HEK293 (cell line): ENCODE measurements at regions not wholly inside any gene's neighbourhood (a gene's known extent, or its start where the extent isn't known, plus 50 kb on each side); places are given as distances from the start of the nearest gene placed in this dataset.

Experiments used
- CTCF ChIA-PET: fragments of 350-600 bp; formaldehyde crosslinking; extraction: SDS; loops from one replicate; lab custom pipeline; 2021; ENCODE audit warnings: antibody characterized with exemption; lab: Yijun Ruan, JAX
- POLR2A ChIA-PET: fragments of 300-600 bp; formaldehyde crosslinking; extraction: SDS; loops from one replicate; lab custom pipeline; 2020; ENCODE audit warnings: antibody characterized with exemption, inconsistent platforms; lab: Yijun Ruan, JAX
- H3K27ac ChIP-seq: fragments of 200-500 bp; sonication (Bioruptor generic); 2 replicates; pipeline ENCODE4 v1.5.1; 2014; ENCODE audit warnings: low read depth, low read length, control low read depth, inconsistent platforms; ENCODE audit errors: extremely low read depth
- H3K36me3 ChIP-seq, 2 experiments: fragments of 200-500 bp in 1 of 2; sonication (Bioruptor generic) in 1 of 2; 1 replicate in 1 of 2; 2 replicates in 1 of 2; pipeline ENCODE4 v1.5.1; 2014 to 2017; ENCODE audit warnings: inconsistent platforms in 2 of 2, low read length in 2 of 2; ENCODE audit not compliant: control insufficient read depth in 2 of 2, insufficient read depth in 1 of 2
- H3K4me1 ChIP-seq: fragments of 200-500 bp; sonication (Bioruptor generic); 2 replicates; pipeline ENCODE4 v1.5.1; 2014; ENCODE audit warnings: mild to moderate bottlenecking, low read length, inconsistent platforms; ENCODE audit not compliant: control insufficient read depth, insufficient read depth
- H3K4me3 ChIP-seq: 2 replicates; pipeline ENCODE4 v1.5.1; 2011; ENCODE audit warnings: low read depth, mild to moderate bottlenecking, control low read depth, low read length, moderate library complexity
- H3K9me3 ChIP-seq: fragments of 200-500 bp; sonication (Bioruptor generic); 2 replicates; pipeline ENCODE4 v1.5.1; 2014; ENCODE audit warnings: low read depth, low read length, inconsistent platforms; ENCODE audit not compliant: control insufficient read depth, insufficient read depth
- BCL11A ChIP-seq: fragments of 450-650 bp; formaldehyde crosslinking; IDR thresholded peaks from 2 replicates; pipeline ENCODE4 v1.5.1; 2016; ENCODE audit warnings: low read depth, missing biosample characterization, missing genetic modification characterization
- BCL11B ChIP-seq: fragments of 450-650 bp; formaldehyde crosslinking; IDR thresholded peaks from 2 replicates; pipeline ENCODE4 v1.5.1; 2016; ENCODE audit warnings: low read depth, missing biosample characterization, missing genetic modification characterization
- BCL6B ChIP-seq: fragments of 450-650 bp; formaldehyde crosslinking; IDR thresholded peaks from 2 replicates; pipeline ENCODE4 v1.5.1; 2017; ENCODE audit warnings: missing biosample characterization, missing genetic modification characterization
- GLI2 ChIP-seq: fragments of 450-650 bp; formaldehyde crosslinking; IDR thresholded peaks from 2 replicates; pipeline ENCODE4; 2017; ENCODE audit warnings: missing biosample characterization, missing genetic modification characterization, low read depth, borderline replicate concordance
- MEIS1 ChIP-seq: sonication (generic); formaldehyde crosslinking; IDR thresholded peaks from 2 replicates; pipeline ENCODE4 v1.8.1; 2022; ENCODE audit warnings: missing genetic modification reagents, mild to moderate bottlenecking, borderline replicate concordance
- PRDM6 ChIP-seq: fragments of 450-650 bp; formaldehyde crosslinking; IDR thresholded peaks from 2 replicates; pipeline ENCODE4 v1.5.1; 2017; ENCODE audit warnings: missing biosample characterization, missing genetic modification characterization
- SCRT1 ChIP-seq: fragments of 450-650 bp; formaldehyde crosslinking; IDR thresholded peaks from 2 replicates; pipeline ENCODE4 v1.5.1; 2016; ENCODE audit warnings: missing biosample characterization, missing genetic modification characterization, borderline replicate concordance
- SP7 ChIP-seq: fragments of 450-650 bp; formaldehyde crosslinking; IDR thresholded peaks from 2 replicates; pipeline ENCODE4 v1.5.1; 2016; ENCODE audit warnings: missing biosample characterization, missing genetic modification characterization
- TRIM28 ChIP-seq: IDR thresholded peaks from 2 replicates; pipeline ENCODE4 v1.6.1; 2011; ENCODE audit warnings: low read length, control low read depth, borderline replicate concordance
- ZBTB49 ChIP-seq: fragments of 450-650 bp; formaldehyde crosslinking; IDR thresholded peaks from 2 replicates; pipeline ENCODE4 v1.5.1; 2016; ENCODE audit warnings: missing biosample characterization, missing genetic modification characterization, low read depth
- ZNF132 ChIP-seq: fragments of 450-650 bp; formaldehyde crosslinking; IDR thresholded peaks from 2 replicates; pipeline ENCODE4 v1.5.1; 2017; ENCODE audit warnings: missing biosample characterization, missing genetic modification characterization, borderline replicate concordance
- ZNF140 ChIP-seq: fragments of 450-650 bp; formaldehyde crosslinking; IDR thresholded peaks from 2 replicates; pipeline ENCODE4 v1.5.1; 2016; ENCODE audit warnings: missing biosample characterization, missing genetic modification characterization
- ZNF146 ChIP-seq: fragments of 450-650 bp; formaldehyde crosslinking; IDR thresholded peaks from 2 replicates; pipeline ENCODE4 v1.5.1; 2016; ENCODE audit warnings: missing biosample characterization, missing genetic modification characterization
- ZNF169 ChIP-seq: fragments of 450-650 bp; formaldehyde crosslinking; IDR thresholded peaks from 2 replicates; pipeline ENCODE4 v1.5.1; 2016; ENCODE audit warnings: missing biosample characterization, missing genetic modification characterization
- ZNF473 ChIP-seq: fragments of 450-650 bp; formaldehyde crosslinking; IDR thresholded peaks from 2 replicates; pipeline ENCODE4 v1.5.1; 2017; ENCODE audit warnings: missing biosample characterization, missing genetic modification characterization
- ZNF555 ChIP-seq: fragments of 450-650 bp; formaldehyde crosslinking; conservative IDR thresholded peaks from 2 replicates; pipeline ENCODE4 v1.5.1; 2017; ENCODE audit warnings: missing biosample characterization, mild to moderate bottlenecking, missing genetic modification characterization, inconsistent platforms
- ZNF623 ChIP-seq: fragments of 450-650 bp; formaldehyde crosslinking; IDR thresholded peaks from 2 replicates; pipeline ENCODE4 v1.5.1; 2016; ENCODE audit warnings: missing biosample characterization, missing genetic modification characterization
- ZNF658 ChIP-seq: fragments of 450-650 bp; formaldehyde crosslinking; IDR thresholded peaks from 2 replicates; pipeline ENCODE4; 2016; ENCODE audit warnings: missing biosample characterization, missing genetic modification characterization
- ZNF670 ChIP-seq: fragments of 450-650 bp; formaldehyde crosslinking; IDR thresholded peaks from 2 replicates; pipeline ENCODE4 v1.5.1; 2016; ENCODE audit warnings: missing biosample characterization, missing genetic modification characterization, low read depth
- ZNF76 ChIP-seq: fragments of 450-650 bp; formaldehyde crosslinking; IDR thresholded peaks from 2 replicates; pipeline ENCODE4; 2016; ENCODE audit warnings: low read depth, missing biosample characterization, missing genetic modification characterization, borderline replicate concordance
- ZNF768 ChIP-seq: fragments of 450-650 bp; formaldehyde crosslinking; IDR thresholded peaks from 2 replicates; pipeline ENCODE4 v1.5.1; 2018; ENCODE audit warnings: missing biosample characterization, mild to moderate bottlenecking, missing genetic modification characterization
- ZSCAN4 ChIP-seq: fragments of 450-650 bp; formaldehyde crosslinking; IDR thresholded peaks from 2 replicates; pipeline ENCODE4 v1.5.1; 2017; ENCODE audit warnings: missing biosample characterization, missing genetic modification characterization

- H3K9me3 ChIP-seq, result no peaks in the 10 kb centered on the region
- H3K36me3 ChIP-seq, result no peaks in the 10 kb centered on the region
- H3K27ac ChIP-seq, result no peak overlapping the region
- no peak for TF ChIP-seq SCRT1
- TF ChIP-seq ZNF76, result no peak
- TF ChIP-seq ZNF658 (tag by site-specific recombination), result no peak
- TF ChIP-seq ZNF623 (tag by site-specific recombination), result no peak
- TF ChIP-seq ZNF132 (tag by site-specific recombination), result no peak
- no peak for TF ChIP-seq MEIS1 (CRISPR knock-in tag)
- no peak for TF ChIP-seq ZNF555
- no peak for TF ChIP-seq BCL11A
- TF ChIP-seq ZNF140 (tag by site-specific recombination), result no peak
- no peak for TF ChIP-seq BCL11B (tag by site-specific recombination)
- TF ChIP-seq ZNF473 (tag by site-specific recombination), result no peak
- TF ChIP-seq SP7, result no peak
- no peak for TF ChIP-seq GLI2 (tag by site-specific recombination)
- no peak for TF ChIP-seq PRDM6 (tag by site-specific recombination)
- TF ChIP-seq ZNF768 (tag by site-specific recombination), result no peak
- no peak for TF ChIP-seq ZNF670 (tag by site-specific recombination)
- no peak for TF ChIP-seq TRIM28
- TF ChIP-seq ZNF146, result no peak
- no peak for TF ChIP-seq BCL6B (tag by site-specific recombination)
- TF ChIP-seq, all 188 proteins: peak for 0
- no peak overlapping the region for H3K4me3 ChIP-seq
- CTCF ChIA-PET, result no interaction called here
- no peaks in the 10 kb centered on the region for H3K4me1 ChIP-seq
- POLR2A ChIA-PET, result no interaction called here
These were observed 157.3 kb downstream of the AEBP2 start for GRCh38 chr12:19596434-19597166.

GRCh38 chr12:19597167-19598026 is 158.1 kb downstream of the AEBP2 start:
- Histone ChIP-seq H3K36me3 (no peaks in the 10 kb centered on the region), H3K4me3 (no peak overlapping the region), H3K9me3 (no peaks in the 10 kb centered on the region), H3K4me1 (no peaks in the 10 kb centered on the region), H3K27ac (no peak overlapping the region)
- TF ChIP-seq ZNF169 (no peak), ZBTB49 (tag by site-specific recombination) (no peak), ZSCAN4 (no peak)
- ChIA-PET POLR2A (no interaction called here), CTCF (no interaction called here)
